Loucy (cell line): ENCODE measurements at regions not wholly inside any gene's neighbourhood (a gene's known extent, or its start where the extent isn't known, plus 50 kb on each side); places are given as distances from the start of the nearest gene placed in this dataset.
"Not testable (repeated sequence)": the region's sequence is repeated elsewhere in the genome, so short reads cannot be mapped to it uniquely, and the experiment has no call there.

Experiments used
- H2AFZ ChIP-seq: fragments of 200-600 bp; sonication (generic); 2 replicates; pipeline ENCODE4 v1.6.0; 2016; ENCODE audit warnings: antibody characterized with exemption, mild to moderate bottlenecking, low read length, moderate library complexity
- H3F3A ChIP-seq: fragments of 200-600 bp; 2 replicates; pipeline ENCODE4 v1.6.0; 2016; ENCODE audit warnings: antibody characterized with exemption, low read depth, mild to moderate bottlenecking
- H3K27me3 ChIP-seq: fragments of 200-600 bp; sonication (generic); 2 replicates; pipeline ENCODE4 v1.6.1; 2014; ENCODE audit warnings: low read length, mild to moderate bottlenecking; ENCODE audit not compliant: insufficient read depth, poor library complexity, severe bottlenecking
- H3K36me3 ChIP-seq: fragments of 200-600 bp; sonication (generic); 2 replicates; pipeline ENCODE4 v1.6.1; 2016; ENCODE audit warnings: low read length; ENCODE audit not compliant: insufficient read depth
- H3K4me1 ChIP-seq: fragments of 200-600 bp; sonication (generic); 2 replicates; pipeline ENCODE4 v1.5.1; 2014; ENCODE audit warnings: low read length, mild to moderate bottlenecking; ENCODE audit not compliant: insufficient read depth, poor library complexity, severe bottlenecking
- H3K4me2 ChIP-seq: fragments of 200-600 bp; sonication (generic); 2 replicates; pipeline ENCODE4 v1.6.0; 2014; ENCODE audit warnings: antibody characterized with exemption, low read length, low read depth, mild to moderate bottlenecking; ENCODE audit not compliant: poor library complexity, severe bottlenecking
- H3K4me3 ChIP-seq: fragments of 200-600 bp; sonication (generic); 2 replicates; pipeline ENCODE4 v1.5.1; 2014; ENCODE audit warnings: low read length, mild to moderate bottlenecking, mixed read lengths; ENCODE audit not compliant: poor library complexity, severe bottlenecking
- H3K79me2 ChIP-seq: fragments of 200-600 bp; sonication (generic); 2 replicates; pipeline ENCODE4 v1.6.1; 2014; ENCODE audit warnings: low read length; ENCODE audit not compliant: insufficient read depth
- H3K9ac ChIP-seq: fragments of 200-600 bp; sonication (generic); 2 replicates; pipeline ENCODE4 v1.6.0; 2014; ENCODE audit warnings: mild to moderate bottlenecking, low read depth, low read length, moderate library complexity; ENCODE audit not compliant: poor library complexity, severe bottlenecking
- H3K9me2 ChIP-seq: fragments of 200-600 bp; sonication (generic); replicated peaks from 2 replicates; pipeline ENCODE4 v1.6.1; 2016; ENCODE audit warnings: low read depth, low read length, mixed read lengths
- H3K9me3 ChIP-seq: fragments of 200-600 bp; sonication (generic); 2 replicates; pipeline ENCODE4 v1.6.1; 2014; ENCODE audit warnings: mild to moderate bottlenecking, antibody characterized with exemption, low read length, low read depth; ENCODE audit not compliant: insufficient read depth
- H4K20me1 ChIP-seq: fragments of 200-600 bp; sonication (generic); 2 replicates; pipeline ENCODE4 v1.6.0; 2014; ENCODE audit warnings: antibody characterized with exemption, low read length, mild to moderate bottlenecking; ENCODE audit not compliant: insufficient read depth, poor library complexity, severe bottlenecking
- EZH2phosphoT487 ChIP-seq: fragments of 200-600 bp; IDR thresholded peaks from 2 replicates; pipeline ENCODE4 v1.6.1; 2018; ENCODE audit warnings: antibody characterized with exemption, mild to moderate bottlenecking, moderate library complexity, borderline replicate concordance
- TF ChIP-seq, protein P1 (sequence below): fragments of 200-600 bp; sonication (generic); conservative IDR thresholded peaks from 2 replicates; pipeline ENCODE4 v1.5.1; 2014; ENCODE audit warnings: mild to moderate bottlenecking, antibody characterized with exemption, low read length

DNA sequence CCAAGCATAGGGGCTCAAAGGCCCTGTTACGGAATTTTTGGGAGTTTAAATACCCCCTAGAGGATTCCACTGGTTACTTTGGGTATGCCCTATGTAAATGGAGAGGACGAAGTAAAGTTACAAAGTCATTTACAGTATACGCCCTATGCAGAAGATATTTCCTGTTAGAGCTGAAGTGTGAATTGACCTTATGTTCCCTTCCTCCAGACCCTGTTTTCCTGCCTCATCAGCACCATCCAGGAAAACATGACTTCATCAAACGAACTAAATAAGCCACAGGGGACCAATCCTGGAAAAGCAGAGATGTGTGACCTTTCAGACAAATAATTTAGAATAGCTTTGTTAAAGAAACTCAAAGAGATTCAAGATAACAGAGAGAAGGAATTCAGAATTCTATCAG is 177.4 kb downstream of the SQOR start:
- Histone ChIP-seq H3K27me3 (no peaks in the 10 kb centered on the region), H3F3A (no peaks in the 10 kb centered on the region), H3K9ac (no peak overlapping the region), H3K9me3 (no peaks in the 10 kb centered on the region), H3K9me2 (no peaks in the 10 kb centered on the region), H3K36me3 (no peaks in the 10 kb centered on the region), H4K20me1 (no peaks in the 10 kb centered on the region), H3K4me3 (no peak overlapping the region), H3K4me2 (no peak overlapping the region), H3K79me2 (no peaks in the 10 kb centered on the region), H3K4me1 (no peaks in the 10 kb centered on the region), H2AFZ (no peak overlapping the region)
- no peak for TF ChIP-seq EZH2phosphoT487
- TF ChIP-seq, protein P1, sequence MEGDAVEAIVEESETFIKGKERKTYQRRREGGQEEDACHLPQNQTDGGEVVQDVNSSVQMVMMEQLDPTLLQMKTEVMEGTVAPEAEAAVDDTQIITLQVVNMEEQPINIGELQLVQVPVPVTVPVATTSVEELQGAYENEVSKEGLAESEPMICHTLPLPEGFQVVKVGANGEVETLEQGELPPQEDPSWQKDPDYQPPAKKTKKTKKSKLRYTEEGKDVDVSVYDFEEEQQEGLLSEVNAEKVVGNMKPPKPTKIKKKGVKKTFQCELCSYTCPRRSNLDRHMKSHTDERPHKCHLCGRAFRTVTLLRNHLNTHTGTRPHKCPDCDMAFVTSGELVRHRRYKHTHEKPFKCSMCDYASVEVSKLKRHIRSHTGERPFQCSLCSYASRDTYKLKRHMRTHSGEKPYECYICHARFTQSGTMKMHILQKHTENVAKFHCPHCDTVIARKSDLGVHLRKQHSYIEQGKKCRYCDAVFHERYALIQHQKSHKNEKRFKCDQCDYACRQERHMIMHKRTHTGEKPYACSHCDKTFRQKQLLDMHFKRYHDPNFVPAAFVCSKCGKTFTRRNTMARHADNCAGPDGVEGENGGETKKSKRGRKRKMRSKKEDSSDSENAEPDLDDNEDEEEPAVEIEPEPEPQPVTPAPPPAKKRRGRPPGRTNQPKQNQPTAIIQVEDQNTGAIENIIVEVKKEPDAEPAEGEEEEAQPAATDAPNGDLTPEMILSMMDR: no peak

DNA sequence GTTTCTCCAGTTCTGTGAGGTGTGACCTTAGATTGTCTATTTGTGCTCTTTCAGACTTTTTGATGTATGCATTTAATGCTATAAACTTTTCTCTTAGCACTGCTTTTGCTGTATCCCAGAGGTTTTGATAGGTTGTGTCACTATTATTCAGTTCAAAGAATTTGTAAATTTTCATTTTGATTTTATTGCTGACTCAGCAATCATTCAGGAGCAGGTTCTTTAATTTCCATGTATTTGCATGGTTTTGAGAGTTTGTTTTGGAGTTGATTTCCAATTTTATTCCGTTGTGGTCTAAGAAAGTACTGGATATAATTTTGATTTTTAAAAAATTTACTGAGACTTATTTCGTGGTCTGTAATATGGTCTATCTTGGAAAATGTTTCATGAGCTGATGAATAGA is 182.7 kb downstream of the SQOR start:
- H3K27me3 ChIP-seq, H4K20me1 ChIP-seq, H3K9ac ChIP-seq, H3K9me2 ChIP-seq, H3K9me3 ChIP-seq, H3K4me3 ChIP-seq, H2AFZ ChIP-seq, H3K79me2 ChIP-seq, H3F3A ChIP-seq, H3K36me3 ChIP-seq, H3K4me1 ChIP-seq, H3K4me2 ChIP-seq: not testable (repeated sequence)

DNA sequence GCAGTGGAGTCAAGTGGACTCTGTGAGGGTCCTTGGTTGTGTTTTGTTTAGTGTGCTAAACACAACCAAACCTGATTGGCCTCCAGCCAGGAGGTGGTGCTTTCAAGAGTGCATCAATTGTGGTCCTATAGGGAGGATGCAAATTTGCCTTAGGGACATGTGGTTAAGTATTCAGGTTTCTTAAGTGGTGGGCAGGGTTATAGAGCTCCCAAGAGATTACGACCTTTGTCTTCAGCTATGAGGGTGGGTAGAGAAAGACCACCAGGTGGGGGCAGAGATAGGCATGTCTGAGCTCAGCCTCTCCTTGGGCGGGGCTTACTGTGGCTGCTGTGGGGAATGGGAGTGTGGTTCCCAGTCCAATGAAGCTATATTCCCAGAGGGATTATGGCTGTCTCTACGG is 186.6 kb downstream of the SQOR start:
- no peaks in the 10 kb centered on the region for H4K20me1 ChIP-seq
- H2AFZ ChIP-seq: no peak overlapping the region
- H3K4me2 ChIP-seq: no peak overlapping the region
- no peaks in the 10 kb centered on the region for H3K9me2 ChIP-seq
- H3K4me3 ChIP-seq: no peak overlapping the region
- no peaks in the 10 kb centered on the region for H3K4me1 ChIP-seq
- no peaks in the 10 kb centered on the region for H3K36me3 ChIP-seq
- no peak overlapping the region for H3K9ac ChIP-seq
- H3K27me3 ChIP-seq: no peaks in the 10 kb centered on the region
- no peaks in the 10 kb centered on the region for H3F3A ChIP-seq
- H3K9me3 ChIP-seq: no peaks in the 10 kb centered on the region
- TF ChIP-seq, protein P1: no peak
- no peak for TF ChIP-seq EZH2phosphoT487
- no peaks in the 10 kb centered on the region for H3K79me2 ChIP-seq

DNA sequence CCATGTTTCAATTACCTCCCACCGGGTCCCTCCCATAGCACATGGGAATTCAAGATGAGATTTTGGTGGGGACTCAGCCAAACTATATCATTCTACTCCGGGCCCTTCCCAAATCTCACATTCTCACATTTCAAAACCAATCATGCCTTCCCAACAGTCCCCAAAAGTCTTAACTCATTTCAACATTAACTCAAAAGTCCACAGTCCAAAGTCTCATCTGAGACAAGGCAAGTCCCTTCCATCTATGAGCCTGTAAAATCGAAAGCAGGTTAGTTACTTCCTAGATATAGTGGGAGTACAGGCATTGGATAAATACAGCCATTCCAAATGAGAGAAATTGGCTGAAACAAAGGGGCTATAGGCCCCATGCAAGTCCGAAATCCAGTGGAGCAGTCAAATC is 188.1 kb downstream of the SQOR start:
- not testable (repeated sequence) for H3K4me3 ChIP-seq, H4K20me1 ChIP-seq, H3K9me2 ChIP-seq, H3F3A ChIP-seq, H3K9me3 ChIP-seq, H3K79me2 ChIP-seq, H3K4me2 ChIP-seq, H3K27me3 ChIP-seq, H3K9ac ChIP-seq, H3K36me3 ChIP-seq, H3K4me1 ChIP-seq, H2AFZ ChIP-seq
